ENCODE measurements at regions not wholly inside any gene's neighbourhood (a gene's known extent, or its start where the extent isn't known, plus 50 kb on each side); places are given as distances from the start of the nearest gene placed in this dataset.

DNA sequence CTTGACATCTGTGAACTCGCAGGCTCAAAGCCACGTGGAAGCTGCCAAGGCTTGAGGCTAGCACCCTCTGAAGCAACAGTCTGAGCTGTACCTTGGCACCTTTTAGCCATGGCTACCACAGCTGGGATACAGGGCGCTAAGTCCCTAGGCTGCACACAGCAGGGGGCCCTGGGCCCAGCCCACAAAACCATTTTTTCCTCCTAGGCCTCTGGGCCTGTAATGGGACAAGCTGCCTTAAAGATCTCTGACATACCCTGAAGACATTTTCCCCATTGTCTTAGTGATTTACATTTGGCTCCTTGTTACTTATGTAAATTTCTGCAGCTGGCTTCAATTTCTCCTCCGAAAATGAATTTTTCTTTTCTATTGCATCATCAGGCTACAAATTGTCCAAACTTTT lies 455.9 kb downstream of the TDRD3 start:
- intact Hi-C loops (cut with DNase I): no loop called here
- H3K4me3 ChIP-seq (ENCODE audit: low read length in 3 of 3): no peak overlapping the region
- no peaks in the 10 kb centered on the region for H3K4me1 ChIP-seq (ENCODE audit: control insufficient read depth in 2 of 3, insufficient read depth in 2 of 3, low read depth in 1 of 3, low read length in 3 of 3)
- DNase-seq (no peak), FAIRE-seq (no peak)
- H3K9me3 ChIP-seq (ENCODE audit: control insufficient read depth in 2 of 3, insufficient read depth in 1 of 3, low read length in 3 of 3): peaks cover 0 to 6% (median 0%) of the 10 kb centered on the region in 3 donors
- no peaks in the 10 kb centered on the region for H3K36me3 ChIP-seq (ENCODE audit: control insufficient read depth in 2 of 3, insufficient read depth in 3 of 3, low read length in 3 of 3)
- H3K9ac ChIP-seq (ENCODE audit: low read length in 3 of 3): no peak overlapping the region
- H3K27me3 ChIP-seq (ENCODE audit: control insufficient read depth, insufficient read depth, low read length): no peaks in the 10 kb centered on the region
- TF ChIP-seq, protein P1, sequence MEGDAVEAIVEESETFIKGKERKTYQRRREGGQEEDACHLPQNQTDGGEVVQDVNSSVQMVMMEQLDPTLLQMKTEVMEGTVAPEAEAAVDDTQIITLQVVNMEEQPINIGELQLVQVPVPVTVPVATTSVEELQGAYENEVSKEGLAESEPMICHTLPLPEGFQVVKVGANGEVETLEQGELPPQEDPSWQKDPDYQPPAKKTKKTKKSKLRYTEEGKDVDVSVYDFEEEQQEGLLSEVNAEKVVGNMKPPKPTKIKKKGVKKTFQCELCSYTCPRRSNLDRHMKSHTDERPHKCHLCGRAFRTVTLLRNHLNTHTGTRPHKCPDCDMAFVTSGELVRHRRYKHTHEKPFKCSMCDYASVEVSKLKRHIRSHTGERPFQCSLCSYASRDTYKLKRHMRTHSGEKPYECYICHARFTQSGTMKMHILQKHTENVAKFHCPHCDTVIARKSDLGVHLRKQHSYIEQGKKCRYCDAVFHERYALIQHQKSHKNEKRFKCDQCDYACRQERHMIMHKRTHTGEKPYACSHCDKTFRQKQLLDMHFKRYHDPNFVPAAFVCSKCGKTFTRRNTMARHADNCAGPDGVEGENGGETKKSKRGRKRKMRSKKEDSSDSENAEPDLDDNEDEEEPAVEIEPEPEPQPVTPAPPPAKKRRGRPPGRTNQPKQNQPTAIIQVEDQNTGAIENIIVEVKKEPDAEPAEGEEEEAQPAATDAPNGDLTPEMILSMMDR (IDR thresholded peaks at IDR 0.05; ENCODE audit: borderline replicate concordance, extremely low read depth, insufficient read depth): no peak
- no peak overlapping the region for H3K27ac ChIP-seq (ENCODE audit: low read depth in 2 of 2, low read length in 2 of 2)

DNA sequence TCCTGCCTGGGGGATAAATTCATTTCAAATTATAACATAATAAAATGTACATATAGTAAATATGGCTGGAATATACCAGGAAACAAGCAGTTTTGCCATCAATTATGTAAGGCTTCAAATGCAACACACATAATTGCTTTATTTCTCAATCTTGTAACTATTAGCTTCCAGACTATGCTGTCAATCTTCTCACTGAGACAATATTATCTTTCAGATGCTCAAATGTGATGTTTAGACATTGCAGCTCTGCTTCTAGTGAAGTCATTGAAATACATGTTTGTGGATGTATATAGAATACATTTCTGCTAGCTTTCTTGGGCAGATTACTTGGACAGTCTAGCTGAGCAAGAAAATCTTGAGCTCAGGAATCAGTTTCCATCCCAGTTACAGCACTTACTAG lies 454.4 kb downstream of the TDRD3 start:
- Histone ChIP-seq H3K9ac (ENCODE audit: low read length in 3 of 3) (no peak overlapping the region), H3K9me3 (ENCODE audit: control insufficient read depth in 2 of 3, insufficient read depth in 1 of 3, low read length in 3 of 3) (peaks cover 0 to 6% (median 0%) of the 10 kb centered on the region in 3 donors), H3K4me1 (ENCODE audit: control insufficient read depth in 2 of 3, insufficient read depth in 2 of 3, low read depth in 1 of 3, low read length in 3 of 3) (no peaks in the 10 kb centered on the region), H3K36me3 (ENCODE audit: control insufficient read depth in 2 of 3, insufficient read depth in 3 of 3, low read length in 3 of 3) (no peaks in the 10 kb centered on the region), H3K4me3 (ENCODE audit: low read length in 3 of 3) (no peak overlapping the region), H3K27me3 (ENCODE audit: control insufficient read depth, insufficient read depth, low read length) (no peaks in the 10 kb centered on the region), H3K27ac (ENCODE audit: low read depth in 2 of 2, low read length in 2 of 2) (no peak overlapping the region)
- TF ChIP-seq, protein P1 (IDR thresholded peaks at IDR 0.05; ENCODE audit: borderline replicate concordance, extremely low read depth, insufficient read depth): no peak
- DNase-seq: no peak
- no peak for FAIRE-seq
- intact Hi-C loops (cut with DNase I): no loop called here

DNA sequence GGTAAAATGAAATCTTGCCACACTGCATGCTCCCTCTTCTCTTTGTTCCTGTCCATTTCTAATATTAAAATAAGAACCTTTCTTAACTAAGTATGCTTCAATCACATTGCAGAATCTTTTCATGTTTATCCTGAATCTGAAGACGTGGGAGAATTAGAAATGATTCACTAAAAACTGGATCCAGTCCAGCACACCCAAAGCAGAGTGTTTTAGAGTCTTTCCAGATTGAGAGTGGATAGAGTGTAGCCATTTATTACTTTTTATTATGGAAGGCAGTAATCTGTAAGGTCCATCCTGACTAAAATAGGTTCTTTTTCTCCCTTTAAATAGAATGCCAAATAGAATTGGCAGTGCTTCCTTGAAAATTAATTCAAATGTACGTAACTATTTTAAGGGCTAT lies 453.5 kb downstream of the TDRD3 start:
- H3K4me3 ChIP-seq (ENCODE audit: low read length in 3 of 3): no peak overlapping the region
- intact Hi-C loops (cut with DNase I): no loop called here
- FAIRE-seq: no peak
- H3K36me3 ChIP-seq (ENCODE audit: control insufficient read depth in 2 of 3, insufficient read depth in 3 of 3, low read length in 3 of 3): no peaks in the 10 kb centered on the region
- no peak overlapping the region for H3K27ac ChIP-seq (ENCODE audit: low read depth in 2 of 2, low read length in 2 of 2)
- DNase-seq: no peak
- H3K27me3 ChIP-seq (ENCODE audit: control insufficient read depth, insufficient read depth, low read length): no peaks in the 10 kb centered on the region
- H3K4me1 ChIP-seq (ENCODE audit: control insufficient read depth in 2 of 3, insufficient read depth in 2 of 3, low read depth in 1 of 3, low read length in 3 of 3): no peaks in the 10 kb centered on the region
- TF ChIP-seq, protein P1 (IDR thresholded peaks at IDR 0.05; ENCODE audit: borderline replicate concordance, extremely low read depth, insufficient read depth): no peak
- peaks cover 0 to 6% (median 0%) of the 10 kb centered on the region in 3 donors for H3K9me3 ChIP-seq (ENCODE audit: control insufficient read depth in 2 of 3, insufficient read depth in 1 of 3, low read length in 3 of 3)
- H3K9ac ChIP-seq (ENCODE audit: low read length in 3 of 3): no peak overlapping the region

DNA sequence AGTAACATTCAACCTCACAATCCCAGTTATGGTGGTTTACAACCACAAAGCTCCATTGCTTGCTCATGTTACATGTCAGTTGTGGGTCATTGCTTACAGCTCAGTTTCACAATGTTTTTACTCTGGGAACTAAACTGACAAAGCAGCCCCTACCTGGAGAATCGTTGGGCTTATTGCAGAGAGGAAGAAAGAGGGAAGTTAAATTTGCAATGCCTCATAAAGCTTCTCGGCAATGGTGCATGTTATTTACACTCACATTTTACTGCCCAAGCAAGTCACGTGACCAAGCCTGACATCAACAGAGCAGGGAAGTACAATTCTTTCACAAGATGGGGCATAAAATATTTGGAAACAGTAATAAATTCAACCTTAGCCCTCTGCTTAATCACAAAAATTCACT lies 441.6 kb downstream of the TDRD3 start:
- TF ChIP-seq, protein P1 (IDR thresholded peaks at IDR 0.05; ENCODE audit: borderline replicate concordance, extremely low read depth, insufficient read depth): no peak
- Histone ChIP-seq H3K27ac (ENCODE audit: low read depth in 2 of 2, low read length in 2 of 2) (no peak overlapping the region), H3K4me1 (ENCODE audit: control insufficient read depth in 2 of 3, insufficient read depth in 2 of 3, low read depth in 1 of 3, low read length in 3 of 3) (peaks cover 0 to 2% (median 0%) of the 10 kb centered on the region in 3 donors), H3K9me3 (ENCODE audit: control insufficient read depth in 2 of 3, insufficient read depth in 1 of 3, low read length in 3 of 3) (no peaks in the 10 kb centered on the region), H3K4me3 (ENCODE audit: low read length in 3 of 3) (no peak overlapping the region), H3K27me3 (ENCODE audit: control insufficient read depth, insufficient read depth, low read length) (no peaks in the 10 kb centered on the region), H3K36me3 (ENCODE audit: control insufficient read depth in 2 of 3, insufficient read depth in 3 of 3, low read length in 3 of 3) (no peaks in the 10 kb centered on the region), H3K9ac (ENCODE audit: low read length in 3 of 3) (no peak overlapping the region)
- no peak for FAIRE-seq
- intact Hi-C loops (cut with DNase I): no loop called here
- DNase-seq: peak in 4 of 5 donors; percentile 70 to 97 (median 91)

Data from kidney (tissue), 13 donors.